SK-N-SH (cell line): ENCODE measurements at regions not wholly inside any gene's neighbourhood (a gene's known extent, or its start where the extent isn't known, plus 50 kb on each side); places are given as distances from the start of the nearest gene placed in this dataset.

Experiments
- CTCF ChIA-PET: fragments of 300-600, 350-600 bp; formaldehyde crosslinking; extraction: SDS; loops from one replicate; lab custom pipeline; 2021; lab: Yijun Ruan, JAX
- POLR2A ChIA-PET: fragments of 350-600 bp; sonication (Branson Sonifier 250); formaldehyde crosslinking; extraction: SDS; loops from one replicate; lab custom pipeline; 2020; ENCODE audit warnings: antibody characterized with exemption, inconsistent platforms; lab: Yijun Ruan, JAX
- DNase-seq: peaks from one replicate; pipeline ENCODE4 v3.0.0; 2012
- H2AFZ ChIP-seq: fragments of 200-600 bp; sonication (generic); 2 replicates; pipeline ENCODE4 v1.8.1; 2016; ENCODE audit warnings: antibody characterized with exemption, mild to moderate bottlenecking, low read depth
- H3F3A ChIP-seq: fragments of 200-600 bp; sonication (generic); replicated peaks from 2 replicates; pipeline ENCODE3; 2016; ENCODE audit warnings: antibody characterized with exemption, mild to moderate bottlenecking; ENCODE audit not compliant: insufficient read depth
- H3K27ac ChIP-seq, 2 experiments: fragments of 200-500 bp in 1 of 2; fragments of 200-600 bp in 1 of 2; sonication (Bioruptor generic) in 1 of 2; sonication (generic), shearing (Covaris generic) in 1 of 2; 2 replicates each; pipeline versions ENCODE4 v1.5.1 to v1.6.1; 2014 to 2016; ENCODE audit warnings: low read depth in 2 of 2, inconsistent platforms in 1 of 2, low read length in 1 of 2, mild to moderate bottlenecking in 1 of 2, mixed read lengths in 1 of 2
- H3K27me3 ChIP-seq: fragments of 200-600 bp; sonication (generic), shearing (Covaris generic); 2 replicates; pipeline ENCODE4 v1.6.1; 2016; ENCODE audit warnings: mixed run types; ENCODE audit not compliant: insufficient read depth
- H3K36me3 ChIP-seq, 2 experiments: fragments of 200-500 bp in 1 of 2; fragments of 200-600 bp in 1 of 2; sonication (Bioruptor generic) in 1 of 2; sonication (generic) in 1 of 2; replicated peaks in 1 of 2; 2 replicates each; pipeline versions ENCODE3 to v1.5.1; 2014 to 2016; ENCODE audit warnings: low read length in 1 of 2, mild to moderate bottlenecking in 1 of 2; ENCODE audit not compliant: insufficient read depth in 2 of 2, control insufficient read depth in 1 of 2
- H3K4me1 ChIP-seq, 2 experiments: fragments of 200-500 bp in 1 of 2; fragments of 200-600 bp in 1 of 2; sonication (Bioruptor generic) in 1 of 2; sonication (generic), shearing (Covaris generic) in 1 of 2; 2 replicates each; pipeline versions ENCODE4 v1.5.1 to v1.6.1; 2014 to 2016; ENCODE audit warnings: low read depth in 1 of 2, low read length in 1 of 2, mixed run types in 1 of 2; ENCODE audit not compliant: insufficient read depth in 2 of 2, control insufficient read depth in 1 of 2
- H3K4me2 ChIP-seq: fragments of 200-600 bp; sonication (generic), shearing (Covaris generic); 2 replicates; pipeline ENCODE4 v1.6.1; 2017; ENCODE audit warnings: mixed run types
- H3K4me3 ChIP-seq, 2 experiments: fragments of 200-500 bp in 1 of 2; fragments of 200-600 bp in 1 of 2; sonication (Bioruptor generic) in 1 of 2; sonication (generic), shearing (Covaris generic) in 1 of 2; 2 replicates each; pipeline versions ENCODE4 v1.5.1 to v1.8.1; 2014 to 2016; ENCODE audit warnings: low read depth in 2 of 2, inconsistent platforms in 1 of 2, low read length in 1 of 2, mild to moderate bottlenecking in 1 of 2, mixed read lengths in 1 of 2, moderate library complexity in 1 of 2
- H3K79me2 ChIP-seq: fragments of 200-600 bp; sonication (generic); 2 replicates; pipeline ENCODE4 v1.8.1; 2017; ENCODE audit warnings: mild to moderate bottlenecking; ENCODE audit not compliant: insufficient read depth
- H3K9ac ChIP-seq: fragments of 200-600 bp; sonication (generic); 2 replicates; pipeline ENCODE4 v1.6.1; 2017; ENCODE audit warnings: mixed run types
- H3K9me2 ChIP-seq: fragments of 200-600 bp; sonication (generic); 2 replicates; pipeline ENCODE4 v1.6.1; 2017; ENCODE audit warnings: mixed run types
- H3K9me3 ChIP-seq: fragments of 200-600 bp; sonication (generic); 2 replicates; pipeline ENCODE4 v1.6.1; 2017; ENCODE audit warnings: mixed run types, mild to moderate bottlenecking, moderate library complexity
- H4K20me1 ChIP-seq: fragments of 200-600 bp; sonication (generic); 2 replicates; pipeline ENCODE4 v1.6.1; 2017; ENCODE audit warnings: mild to moderate bottlenecking, mixed run types; ENCODE audit not compliant: insufficient read depth
- EP300 ChIP-seq, 2 experiments: IDR thresholded peaks; 2 replicates each; pipeline versions ENCODE4 v1.4.0 to v1.6.1; 2012; ENCODE audit warnings: borderline replicate concordance in 1 of 2, low read depth in 1 of 2, low read length in 1 of 2
- FOSL2 ChIP-seq: IDR thresholded peaks from 2 replicates; pipeline ENCODE4 v1.4.0; 2012; ENCODE audit warnings: low read depth, mild to moderate bottlenecking, moderate library complexity, borderline replicate concordance
- FOXJ3 ChIP-seq: sonication (generic); formaldehyde crosslinking; IDR thresholded peaks from 2 replicates; pipeline ENCODE4 v1.5.1; 2020; ENCODE audit warnings: mild to moderate bottlenecking, missing genetic modification reagents
- GABPA ChIP-seq: IDR thresholded peaks from 2 replicates; pipeline ENCODE4 v1.4.0; 2012; ENCODE audit warnings: low read depth, mild to moderate bottlenecking
- JUND ChIP-seq: IDR thresholded peaks from 2 replicates; pipeline ENCODE4 v1.4.0; 2012
- MAX ChIP-seq: IDR thresholded peaks from 2 replicates; pipeline ENCODE4 v1.4.0; 2012; ENCODE audit warnings: low read depth
- MEF2A ChIP-seq: IDR thresholded peaks from 2 replicates; pipeline ENCODE4 v1.4.0; 2012; ENCODE audit warnings: low read depth, borderline replicate concordance
- MXI1 ChIP-seq: IDR thresholded peaks from 2 replicates; pipeline ENCODE4 v1.6.1; 2012; ENCODE audit warnings: mild to moderate bottlenecking, low read depth, low read length, improper control_type of control experiment
- NFIC ChIP-seq: IDR thresholded peaks from 2 replicates; pipeline ENCODE4 v1.4.0; 2012; ENCODE audit warnings: borderline replicate concordance
- POLR2AphosphoS5 ChIP-seq: IDR thresholded peaks from 2 replicates; pipeline ENCODE4 v1.6.1; 2012; ENCODE audit warnings: low read depth, low read length
- RCOR1 ChIP-seq: fragments of 150-350 bp; IDR thresholded peaks from 2 replicates; pipeline ENCODE4 v1.6.1; 2017; ENCODE audit warnings: antibody characterized with exemption, low read length
- SIN3A ChIP-seq: IDR thresholded peaks from 2 replicates; pipeline ENCODE4 v1.6.1; 2012; ENCODE audit warnings: low read depth, mild to moderate bottlenecking, low read length, moderate library complexity, borderline replicate concordance
- TCF12 ChIP-seq: IDR thresholded peaks from 2 replicates; pipeline ENCODE4 v1.4.0; 2012
- TEAD4 ChIP-seq: IDR thresholded peaks from 2 replicates; pipeline ENCODE4 v1.4.0; 2012; ENCODE audit warnings: mild to moderate bottlenecking, borderline replicate concordance; ENCODE audit not compliant: insufficient read depth
- WGBS: methylation state at CpG from one replicate; pipeline ENCODE4 v1.1.6; 2017; ENCODE audit warnings: low lambda C conversion rate; 5-methylcytosine and 5-hydroxymethylcytosine counted together
- TF ChIP-seq, protein P1 (sequence below): IDR thresholded peaks from 2 replicates; pipeline ENCODE4 v1.4.0; 2012; ENCODE audit warnings: low read depth, borderline replicate concordance
- TF ChIP-seq, protein P2 (sequence below): IDR thresholded peaks from 2 replicates; pipeline ENCODE4; 2012

DNA sequence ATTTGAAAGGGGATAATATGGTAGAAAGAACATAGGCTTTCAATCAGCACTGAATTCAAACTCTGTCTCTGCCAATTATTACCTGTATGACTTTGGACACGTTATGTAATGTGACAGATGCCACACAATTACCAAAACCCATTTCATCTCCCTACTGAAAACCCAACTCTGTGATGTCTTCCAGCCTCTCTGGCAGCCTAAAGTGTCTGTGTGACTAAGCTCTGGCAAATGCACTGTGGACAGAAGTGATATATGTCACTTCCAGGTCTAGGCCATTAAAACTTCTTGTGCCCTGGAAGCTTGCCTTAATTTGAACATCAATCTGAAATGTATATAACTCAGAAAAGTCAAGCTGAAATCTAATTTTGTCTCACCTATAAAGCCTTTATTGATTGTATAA is 552.0 kb downstream of the RFC3 start:
- Histone ChIP-seq H3K9ac (no peak overlapping the region), H3K4me1 (peaks cover 0 to 3% of the 10 kb centered on the region in 2 experiments; a peak in 2 of 4 replicates), H3K4me3 (no peak overlapping the region), H3F3A (no peaks in the 10 kb centered on the region), H4K20me1 (no peaks in the 10 kb centered on the region), H3K36me3 (no peaks in the 10 kb centered on the region), H3K4me2 (no peak overlapping the region), H3K9me3 (no peaks in the 10 kb centered on the region), H3K27me3 (no peaks in the 10 kb centered on the region), H3K27ac (no peak overlapping the region), H2AFZ (no peak overlapping the region), H3K79me2 (no peaks in the 10 kb centered on the region), H3K9me2 (no peaks in the 10 kb centered on the region)
- TF ChIP-seq TCF12 (peak; percentile 69), NFIC (peak; percentile 36), FOXJ3 (no peak), SIN3A (no peak), JUND (peak; percentile 13; the same call in 1 of the 2 replicates), MEF2A (no peak), MXI1 (no peak), TEAD4 (no peak), EP300 (IDR thresholded peaks at IDR 0.05; ENCODE audit: borderline replicate concordance in 1 of 2, low read depth in 1 of 2, low read length in 1 of 2) (peak in 1 of 2 experiments; percentile 52; a peak in 1 of 4 replicates), GABPA (no peak), FOSL2 (peak; percentile 33; the same call in 1 of the 2 replicates), POLR2AphosphoS5 (no peak), RCOR1 (no peak), MAX (no peak)
- TF ChIP-seq, protein P1, sequence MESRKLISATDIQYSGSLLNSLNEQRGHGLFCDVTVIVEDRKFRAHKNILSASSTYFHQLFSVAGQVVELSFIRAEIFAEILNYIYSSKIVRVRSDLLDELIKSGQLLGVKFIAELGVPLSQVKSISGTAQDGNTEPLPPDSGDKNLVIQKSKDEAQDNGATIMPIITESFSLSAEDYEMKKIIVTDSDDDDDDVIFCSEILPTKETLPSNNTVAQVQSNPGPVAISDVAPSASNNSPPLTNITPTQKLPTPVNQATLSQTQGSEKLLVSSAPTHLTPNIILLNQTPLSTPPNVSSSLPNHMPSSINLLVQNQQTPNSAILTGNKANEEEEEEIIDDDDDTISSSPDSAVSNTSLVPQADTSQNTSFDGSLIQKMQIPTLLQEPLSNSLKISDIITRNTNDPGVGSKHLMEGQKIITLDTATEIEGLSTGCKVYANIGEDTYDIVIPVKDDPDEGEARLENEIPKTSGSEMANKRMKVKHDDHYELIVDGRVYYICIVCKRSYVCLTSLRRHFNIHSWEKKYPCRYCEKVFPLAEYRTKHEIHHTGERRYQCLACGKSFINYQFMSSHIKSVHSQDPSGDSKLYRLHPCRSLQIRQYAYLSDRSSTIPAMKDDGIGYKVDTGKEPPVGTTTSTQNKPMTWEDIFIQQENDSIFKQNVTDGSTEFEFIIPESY = no peak
- TF ChIP-seq, protein P2, sequence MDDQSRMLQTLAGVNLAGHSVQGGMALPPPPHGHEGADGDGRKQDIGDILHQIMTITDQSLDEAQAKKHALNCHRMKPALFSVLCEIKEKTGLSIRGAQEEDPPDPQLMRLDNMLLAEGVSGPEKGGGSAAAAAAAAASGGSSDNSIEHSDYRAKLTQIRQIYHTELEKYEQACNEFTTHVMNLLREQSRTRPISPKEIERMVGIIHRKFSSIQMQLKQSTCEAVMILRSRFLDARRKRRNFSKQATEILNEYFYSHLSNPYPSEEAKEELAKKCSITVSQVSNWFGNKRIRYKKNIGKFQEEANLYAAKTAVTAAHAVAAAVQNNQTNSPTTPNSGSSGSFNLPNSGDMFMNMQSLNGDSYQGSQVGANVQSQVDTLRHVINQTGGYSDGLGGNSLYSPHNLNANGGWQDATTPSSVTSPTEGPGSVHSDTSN = peak; percentile 83
- ChIA-PET POLR2A (no interaction called here), CTCF (no interaction called here)
- 28% methylated on average over 1 of the region's 1 CpG for WGBS
- no peak for DNase-seq

GRCh38 chr13:34371108-34371507 is 553.2 kb downstream of the RFC3 start:
- Histone ChIP-seq H3K79me2 (no peaks in the 10 kb centered on the region), H2AFZ (no peak overlapping the region), H3K27me3 (no peaks in the 10 kb centered on the region), H3K4me2 (no peak overlapping the region), H3K9me2 (no peaks in the 10 kb centered on the region), H3K9ac (no peak overlapping the region), H3F3A (no peaks in the 10 kb centered on the region), H4K20me1 (no peaks in the 10 kb centered on the region), H3K4me3 (no peak overlapping the region), H3K9me3 (no peaks in the 10 kb centered on the region), H3K27ac (no peak overlapping the region), H3K36me3 (no peaks in the 10 kb centered on the region), H3K4me1 (peaks cover 0 to 3% of the 10 kb centered on the region in 2 experiments; a peak in 2 of 4 replicates)
- ChIA-PET CTCF (no interaction called here), POLR2A (no interaction called here)
- DNase-seq = no peak
- 86% methylated on average over 2 of the region's 2 CpGs for WGBS
- TF ChIP-seq, protein P1 = no peak
- no peak for TF ChIP-seq FOXJ3
